Esophagus muscularis mucosa (tissue), 4 donors: ENCODE measurements at regions not wholly inside any gene's neighbourhood (a gene's known extent, or its start where the extent isn't known, plus 50 kb on each side); places are given as distances from the start of the nearest gene placed in this dataset.

Experiments
- EP300 ChIP-seq: sonication (generic); formaldehyde crosslinking; IDR thresholded peaks from one replicate; pipeline ENCODE4 v1.6.1; 2017; ENCODE audit warnings: antibody characterized with exemption
- POLR2A ChIP-seq: fragments of 450-650 bp; IDR thresholded peaks from one replicate; pipeline ENCODE4 v1.6.1; 2017; ENCODE audit warnings: antibody characterized with exemption, moderate library complexity, mild to moderate bottlenecking, low read depth
- POLR2AphosphoS5 ChIP-seq, 2 donors: sonication (generic); formaldehyde crosslinking; IDR thresholded peaks; one replicate each; pipeline ENCODE4 v1.6.1; 2017; ENCODE audit warnings: antibody characterized with exemption in 2 of 2
- TF ChIP-seq, protein P1 (sequence below), 3 experiments: fragments of 200-600 bp in 2 of 3; fragments of 450-650 bp in 1 of 3; sonication (generic) in 2 of 3; IDR thresholded peaks; one replicate each; pipeline ENCODE4 v1.5.1; 2017 to 2019; ENCODE audit warnings: antibody characterized with exemption in 3 of 3, mild to moderate bottlenecking in 2 of 3, moderate library complexity in 1 of 3

DNA sequence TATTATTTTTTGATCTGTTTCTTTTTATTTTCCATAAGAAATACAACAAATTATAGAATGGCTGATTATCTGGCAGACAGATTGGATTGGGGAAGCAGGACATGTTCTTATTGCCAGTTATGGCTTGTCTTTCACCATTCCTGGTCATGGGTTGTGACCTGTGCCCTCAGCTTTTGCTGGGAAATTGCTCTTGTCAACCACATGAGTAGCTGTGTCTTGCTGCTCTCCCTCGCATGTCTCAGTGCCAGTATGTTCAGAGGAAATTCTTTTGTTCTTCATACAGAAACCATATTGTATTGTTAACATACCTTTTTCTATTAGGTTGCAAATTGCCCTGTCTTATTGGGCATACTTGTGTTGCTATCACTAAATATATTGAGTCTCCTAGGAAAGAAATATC lies 344.1 kb downstream of the OSTF1 start:
- TF ChIP-seq POLR2A, result no peak
- TF ChIP-seq, protein P1, sequence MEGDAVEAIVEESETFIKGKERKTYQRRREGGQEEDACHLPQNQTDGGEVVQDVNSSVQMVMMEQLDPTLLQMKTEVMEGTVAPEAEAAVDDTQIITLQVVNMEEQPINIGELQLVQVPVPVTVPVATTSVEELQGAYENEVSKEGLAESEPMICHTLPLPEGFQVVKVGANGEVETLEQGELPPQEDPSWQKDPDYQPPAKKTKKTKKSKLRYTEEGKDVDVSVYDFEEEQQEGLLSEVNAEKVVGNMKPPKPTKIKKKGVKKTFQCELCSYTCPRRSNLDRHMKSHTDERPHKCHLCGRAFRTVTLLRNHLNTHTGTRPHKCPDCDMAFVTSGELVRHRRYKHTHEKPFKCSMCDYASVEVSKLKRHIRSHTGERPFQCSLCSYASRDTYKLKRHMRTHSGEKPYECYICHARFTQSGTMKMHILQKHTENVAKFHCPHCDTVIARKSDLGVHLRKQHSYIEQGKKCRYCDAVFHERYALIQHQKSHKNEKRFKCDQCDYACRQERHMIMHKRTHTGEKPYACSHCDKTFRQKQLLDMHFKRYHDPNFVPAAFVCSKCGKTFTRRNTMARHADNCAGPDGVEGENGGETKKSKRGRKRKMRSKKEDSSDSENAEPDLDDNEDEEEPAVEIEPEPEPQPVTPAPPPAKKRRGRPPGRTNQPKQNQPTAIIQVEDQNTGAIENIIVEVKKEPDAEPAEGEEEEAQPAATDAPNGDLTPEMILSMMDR (IDR thresholded peaks at IDR 0.05), result no peak
- TF ChIP-seq POLR2AphosphoS5 (IDR thresholded peaks at IDR 0.05), result no peak
- TF ChIP-seq EP300, result no peak
